HepG2 (cell line): ENCODE measurements at regions not wholly inside any gene's neighbourhood (a gene's known extent, or its start where the extent isn't known, plus 50 kb on each side); places are given as distances from the start of the nearest gene placed in this dataset.

Experiments
- GTF3A ChIP-seq: sonication (generic); formaldehyde crosslinking; conservative IDR thresholded peaks from 2 replicates; pipeline ENCODE4 v1.4.0; 2020; ENCODE audit warnings: mild to moderate bottlenecking, missing genetic modification reagents
- HNRNPLL ChIP-seq: fragments of 200-400 bp; formaldehyde crosslinking; IDR thresholded peaks from 2 replicates; pipeline ENCODE4 v1.6.1; 2017; ENCODE audit warnings: mild to moderate bottlenecking, low read depth, low read length; ENCODE audit not compliant: poor library complexity, severe bottlenecking
- IRF2 ChIP-seq: IDR thresholded peaks from 2 replicates; pipeline ENCODE4 v1.6.1; 2018; ENCODE audit warnings: missing genetic modification reagents, missing compliant biosample characterization
- NFKB2 ChIP-seq: sonication (generic); formaldehyde crosslinking; IDR thresholded peaks from 2 replicates; pipeline ENCODE4 v1.4.0; 2020; ENCODE audit warnings: missing genetic modification reagents, borderline replicate concordance
- POLR2A ChIP-seq, 2 experiments: IDR thresholded peaks; 2 replicates each; pipeline ENCODE4 v1.6.1; 2011; ENCODE audit warnings: low read depth in 2 of 2, low read length in 2 of 2, mild to moderate bottlenecking in 1 of 2, moderate library complexity in 1 of 2; ENCODE audit not compliant: insufficient read depth in 1 of 2
- POLR2AphosphoS5 ChIP-seq: IDR thresholded peaks from 2 replicates; pipeline ENCODE4 v1.6.1; 2012; ENCODE audit warnings: low read depth, low read length
- RAD21 ChIP-seq: fragments of 450-650 bp; formaldehyde crosslinking; IDR thresholded peaks from 2 replicates; pipeline ENCODE4 v1.5.0; 2020; ENCODE audit warnings: mild to moderate bottlenecking
- RXRA ChIP-seq: sonication (generic); formaldehyde crosslinking; IDR thresholded peaks from 2 replicates; pipeline ENCODE4 v1.5.1; 2020; ENCODE audit warnings: missing genetic modification reagents
- ZNF263 ChIP-seq: sonication (generic); formaldehyde crosslinking; IDR thresholded peaks from 2 replicates; pipeline ENCODE4 v1.4.0; 2020; ENCODE audit warnings: missing genetic modification reagents
- ZNF670 ChIP-seq: sonication (generic); formaldehyde crosslinking; IDR thresholded peaks from 2 replicates; pipeline ENCODE4 v1.8.0; 2022; ENCODE audit warnings: mild to moderate bottlenecking, missing genetic modification reagents, borderline replicate concordance
- TF ChIP-seq, protein P1 (sequence below): sonication (generic); formaldehyde crosslinking; IDR thresholded peaks from 2 replicates; pipeline ENCODE4 v1.5.0; 2020; ENCODE audit warnings: mild to moderate bottlenecking, missing genetic modification reagents, moderate library complexity
- TF ChIP-seq, protein P2 (sequence below): sonication (generic); formaldehyde crosslinking; conservative IDR thresholded peaks from 2 replicates; pipeline ENCODE4 v1.8.0; 2022; ENCODE audit warnings: low read depth, missing genetic modification reagents
- TF ChIP-seq, protein P3 (sequence below): sonication (generic); formaldehyde crosslinking; IDR thresholded peaks from 2 replicates; pipeline ENCODE4 v1.4.0; 2020; ENCODE audit warnings: missing genetic modification reagents, low read depth, mild to moderate bottlenecking, borderline replicate concordance
- TF ChIP-seq, protein P4 (sequence below): sonication (generic); formaldehyde crosslinking; IDR thresholded peaks from 2 replicates; pipeline ENCODE4 v1.4.0; 2020; ENCODE audit warnings: mild to moderate bottlenecking, missing genetic modification reagents

DNA sequence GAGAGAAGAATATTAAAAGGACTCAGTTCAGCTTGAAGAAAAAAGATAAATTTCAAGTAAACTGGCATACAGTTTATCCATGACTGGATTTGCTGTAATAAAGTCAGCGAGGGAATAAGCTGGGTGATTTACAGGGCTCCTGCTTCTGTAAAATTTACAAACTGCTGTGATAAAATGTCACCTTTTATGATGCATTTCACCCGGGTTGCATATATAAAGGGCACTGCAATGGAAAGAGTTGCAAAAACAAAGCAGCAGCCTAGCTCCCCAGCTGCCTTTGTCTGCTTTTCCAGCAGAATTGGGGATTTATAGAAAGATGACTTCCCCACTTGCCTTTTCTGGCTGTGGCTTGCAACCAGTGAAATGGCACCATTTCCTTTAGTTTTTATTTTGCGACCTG lies 132.5 kb upstream of the LHCGR start:
- TF ChIP-seq, protein P1, sequence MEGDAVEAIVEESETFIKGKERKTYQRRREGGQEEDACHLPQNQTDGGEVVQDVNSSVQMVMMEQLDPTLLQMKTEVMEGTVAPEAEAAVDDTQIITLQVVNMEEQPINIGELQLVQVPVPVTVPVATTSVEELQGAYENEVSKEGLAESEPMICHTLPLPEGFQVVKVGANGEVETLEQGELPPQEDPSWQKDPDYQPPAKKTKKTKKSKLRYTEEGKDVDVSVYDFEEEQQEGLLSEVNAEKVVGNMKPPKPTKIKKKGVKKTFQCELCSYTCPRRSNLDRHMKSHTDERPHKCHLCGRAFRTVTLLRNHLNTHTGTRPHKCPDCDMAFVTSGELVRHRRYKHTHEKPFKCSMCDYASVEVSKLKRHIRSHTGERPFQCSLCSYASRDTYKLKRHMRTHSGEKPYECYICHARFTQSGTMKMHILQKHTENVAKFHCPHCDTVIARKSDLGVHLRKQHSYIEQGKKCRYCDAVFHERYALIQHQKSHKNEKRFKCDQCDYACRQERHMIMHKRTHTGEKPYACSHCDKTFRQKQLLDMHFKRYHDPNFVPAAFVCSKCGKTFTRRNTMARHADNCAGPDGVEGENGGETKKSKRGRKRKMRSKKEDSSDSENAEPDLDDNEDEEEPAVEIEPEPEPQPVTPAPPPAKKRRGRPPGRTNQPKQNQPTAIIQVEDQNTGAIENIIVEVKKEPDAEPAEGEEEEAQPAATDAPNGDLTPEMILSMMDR (CRISPR knock-in tag), result no peak
- TF ChIP-seq POLR2AphosphoS5 (no peak), HNRNPLL (no peak), IRF2 (CRISPR knock-in tag) (no peak), RXRA (CRISPR knock-in tag) (no peak), NFKB2 (CRISPR knock-in tag) (no peak), ZNF263 (CRISPR knock-in tag) (no peak), ZNF670 (CRISPR knock-in tag) (no peak), RAD21 (CRISPR knock-in tag) (no peak), GTF3A (CRISPR knock-in tag) (no peak), POLR2A (IDR thresholded peaks at IDR 0.05; ENCODE audit: insufficient read depth in 1 of 2, low read depth in 2 of 2, low read length in 2 of 2) (no peak)
- TF ChIP-seq, protein P2, sequence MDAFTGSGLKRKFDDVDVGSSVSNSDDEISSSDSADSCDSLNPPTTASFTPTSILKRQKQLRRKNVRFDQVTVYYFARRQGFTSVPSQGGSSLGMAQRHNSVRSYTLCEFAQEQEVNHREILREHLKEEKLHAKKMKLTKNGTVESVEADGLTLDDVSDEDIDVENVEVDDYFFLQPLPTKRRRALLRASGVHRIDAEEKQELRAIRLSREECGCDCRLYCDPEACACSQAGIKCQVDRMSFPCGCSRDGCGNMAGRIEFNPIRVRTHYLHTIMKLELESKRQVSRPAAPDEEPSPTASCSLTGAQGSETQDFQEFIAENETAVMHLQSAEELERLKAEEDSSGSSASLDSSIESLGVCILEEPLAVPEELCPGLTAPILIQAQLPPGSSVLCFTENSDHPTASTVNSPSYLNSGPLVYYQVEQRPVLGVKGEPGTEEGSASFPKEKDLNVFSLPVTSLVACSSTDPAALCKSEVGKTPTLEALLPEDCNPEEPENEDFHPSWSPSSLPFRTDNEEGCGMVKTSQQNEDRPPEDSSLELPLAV (CRISPR knock-in tag), result no peak
- TF ChIP-seq, protein P3, sequence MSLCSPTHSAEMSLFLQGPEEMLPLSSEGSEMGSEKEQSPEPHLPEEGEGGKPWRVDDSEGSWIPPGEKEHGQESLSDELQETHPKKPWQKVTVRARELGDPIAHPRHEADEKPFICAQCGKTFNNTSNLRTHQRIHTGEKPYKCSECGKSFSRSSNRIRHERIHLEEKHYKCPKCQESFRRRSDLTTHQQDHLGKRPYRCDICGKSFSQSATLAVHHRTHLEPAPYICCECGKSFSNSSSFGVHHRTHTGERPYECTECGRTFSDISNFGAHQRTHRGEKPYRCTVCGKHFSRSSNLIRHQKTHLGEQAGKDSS (CRISPR knock-in tag), result no peak
- TF ChIP-seq, protein P4, sequence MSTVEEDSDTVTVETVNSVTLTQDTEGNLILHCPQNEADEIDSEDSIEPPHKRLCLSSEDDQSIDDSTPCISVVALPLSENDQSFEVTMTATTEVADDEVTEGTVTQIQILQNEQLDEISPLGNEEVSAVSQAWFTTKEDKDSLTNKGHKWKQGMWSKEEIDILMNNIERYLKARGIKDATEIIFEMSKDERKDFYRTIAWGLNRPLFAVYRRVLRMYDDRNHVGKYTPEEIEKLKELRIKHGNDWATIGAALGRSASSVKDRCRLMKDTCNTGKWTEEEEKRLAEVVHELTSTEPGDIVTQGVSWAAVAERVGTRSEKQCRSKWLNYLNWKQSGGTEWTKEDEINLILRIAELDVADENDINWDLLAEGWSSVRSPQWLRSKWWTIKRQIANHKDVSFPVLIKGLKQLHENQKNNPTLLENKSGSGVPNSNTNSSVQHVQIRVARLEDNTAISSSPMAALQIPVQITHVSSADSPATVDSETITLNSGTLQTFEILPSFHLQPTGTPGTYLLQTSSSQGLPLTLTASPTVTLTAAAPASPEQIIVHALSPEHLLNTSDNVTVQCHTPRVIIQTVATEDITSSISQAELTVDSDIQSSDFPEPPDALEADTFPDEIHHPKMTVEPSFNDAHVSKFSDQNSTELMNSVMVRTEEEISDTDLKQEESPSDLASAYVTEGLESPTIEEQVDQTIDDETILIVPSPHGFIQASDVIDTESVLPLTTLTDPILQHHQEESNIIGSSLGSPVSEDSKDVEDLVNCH, result no peak
